ENCODE measurements at regions not wholly inside any gene's neighbourhood (a gene's known extent, or its start where the extent isn't known, plus 50 kb on each side); places are given as distances from the start of the nearest gene placed in this dataset.

DNA sequence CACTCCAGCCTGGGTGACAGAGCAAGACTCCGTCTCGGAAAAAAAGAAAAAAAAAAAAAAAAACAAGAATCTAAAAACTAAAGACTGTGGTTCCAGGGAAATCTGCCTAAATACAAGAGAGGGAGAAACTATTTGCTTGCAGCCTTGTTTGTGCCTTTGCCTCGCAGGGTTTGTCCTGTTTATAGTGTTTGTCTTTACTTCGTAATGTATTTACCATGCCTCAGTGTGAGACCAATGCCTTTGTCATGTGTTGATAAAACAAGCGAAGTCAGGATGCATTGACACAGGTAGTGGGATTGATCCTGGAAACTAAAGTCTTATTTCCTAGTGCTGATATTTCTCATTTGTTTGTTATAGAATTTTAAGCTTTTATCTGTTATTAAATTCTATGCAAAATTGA, 199.0 kb downstream of the EXOC5 start:
- CTCF ChIA-PET (ENCODE audit: low intra/inter-chr PET ratio, low total read pairs) = no interaction called here
- FAIRE-seq (no peak), DNase-seq (ENCODE audit: low spot score) (no peak), ATAC-seq (no peak)
- in situ Hi-C loops (cut with HindIII; ENCODE audit: extremely low pct_ligation_motif_present, low pct_unique_long_range_greater_than_20kb) (loop anchor here (10.0 to 25.0 kb wide), 2 partner anchors 382 to 515 kb away; no protein-coding TSS in a partner anchor), intact Hi-C loops (cut with micrococcal nuclease; ENCODE audit: unreplicated experiment) (loop anchor here (5.0 kb wide), 2 partner anchors 248 to 407 kb away; no protein-coding TSS in a partner anchor)
- Histone ChIP-seq H2AFZ (ENCODE audit: low read length) (no peak overlapping the region), H4K20me1 (ENCODE audit: insufficient read depth, low read length) (no peaks in the 10 kb centered on the region), H3K4me1 (ENCODE audit: insufficient read depth, low read length) (no peaks in the 10 kb centered on the region), H3K27ac (ENCODE audit: extremely low read length, insufficient read depth, low read length) (no peak overlapping the region), H3K36me3 (replicated peaks in 1 of 2; ENCODE audit: control insufficient read depth in 1 of 2, insufficient read depth in 2 of 2, low read length in 2 of 2) (no peaks in the 10 kb centered on the region), H3K4me2 (ENCODE audit: low read depth, low read length) (no peak overlapping the region), H3K27me3 (ENCODE audit: control insufficient read depth in 1 of 2, insufficient read depth in 2 of 2, low read length in 2 of 2) (peaks cover 0 to 10% of the 10 kb centered on the region in 2 experiments; a peak in 1 of 5 replicates), H3K9me3 (ENCODE audit: low read length) (no peaks in the 10 kb centered on the region), H3K79me2 (ENCODE audit: insufficient read depth, low read length) (no peaks in the 10 kb centered on the region), H3K9ac (ENCODE audit: insufficient read depth, low read depth, low read length) (no peak overlapping the region), H3K4me3 (replicated peaks in 1 of 3; ENCODE audit: insufficient read depth in 1 of 3, low read depth in 2 of 3, low read length in 3 of 3) (no peak overlapping the region)
- TF ChIP-seq ZNF329 (CRISPR knock-in tag; IDR thresholded peaks at IDR 0.05; ENCODE audit: low read depth) (no peak), TCF7 (IDR thresholded peaks at IDR 0.05; ENCODE audit: low read depth) (no peak), ZNF432 (CRISPR knock-in tag; IDR thresholded peaks at IDR 0.05; ENCODE audit: borderline replicate concordance) (no peak), TCF7L2 (IDR thresholded peaks at IDR 0.05; ENCODE audit: low read depth, low read length) (no peak), NAIF1 (CRISPR knock-in tag; IDR thresholded peaks at IDR 0.05; ENCODE audit: borderline replicate concordance) (no peak), POGK (CRISPR knock-in tag; conservative IDR thresholded peaks at IDR 0.05) (no peak), ZBTB42 (CRISPR knock-in tag; IDR thresholded peaks at IDR 0.05) (no peak), ZFP36L2 (CRISPR knock-in tag; IDR thresholded peaks at IDR 0.05) (no peak), SRY (CRISPR knock-in tag; IDR thresholded peaks at IDR 0.05) (no peak), ZNF747 (CRISPR knock-in tag; IDR thresholded peaks at IDR 0.05; ENCODE audit: borderline replicate concordance) (no peak)
- TF ChIP-seq, protein P1, sequence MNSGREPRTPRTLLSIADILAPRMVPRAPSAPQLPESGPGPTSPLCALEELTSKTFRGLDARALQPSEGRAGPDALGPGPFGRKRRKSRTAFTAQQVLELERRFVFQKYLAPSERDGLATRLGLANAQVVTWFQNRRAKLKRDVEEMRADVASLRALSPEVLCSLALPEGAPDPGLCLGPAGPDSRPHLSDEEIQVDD (CRISPR knock-in tag; IDR thresholded peaks at IDR 0.05; ENCODE audit: borderline replicate concordance) = no peak
- TF ChIP-seq, protein P2, sequence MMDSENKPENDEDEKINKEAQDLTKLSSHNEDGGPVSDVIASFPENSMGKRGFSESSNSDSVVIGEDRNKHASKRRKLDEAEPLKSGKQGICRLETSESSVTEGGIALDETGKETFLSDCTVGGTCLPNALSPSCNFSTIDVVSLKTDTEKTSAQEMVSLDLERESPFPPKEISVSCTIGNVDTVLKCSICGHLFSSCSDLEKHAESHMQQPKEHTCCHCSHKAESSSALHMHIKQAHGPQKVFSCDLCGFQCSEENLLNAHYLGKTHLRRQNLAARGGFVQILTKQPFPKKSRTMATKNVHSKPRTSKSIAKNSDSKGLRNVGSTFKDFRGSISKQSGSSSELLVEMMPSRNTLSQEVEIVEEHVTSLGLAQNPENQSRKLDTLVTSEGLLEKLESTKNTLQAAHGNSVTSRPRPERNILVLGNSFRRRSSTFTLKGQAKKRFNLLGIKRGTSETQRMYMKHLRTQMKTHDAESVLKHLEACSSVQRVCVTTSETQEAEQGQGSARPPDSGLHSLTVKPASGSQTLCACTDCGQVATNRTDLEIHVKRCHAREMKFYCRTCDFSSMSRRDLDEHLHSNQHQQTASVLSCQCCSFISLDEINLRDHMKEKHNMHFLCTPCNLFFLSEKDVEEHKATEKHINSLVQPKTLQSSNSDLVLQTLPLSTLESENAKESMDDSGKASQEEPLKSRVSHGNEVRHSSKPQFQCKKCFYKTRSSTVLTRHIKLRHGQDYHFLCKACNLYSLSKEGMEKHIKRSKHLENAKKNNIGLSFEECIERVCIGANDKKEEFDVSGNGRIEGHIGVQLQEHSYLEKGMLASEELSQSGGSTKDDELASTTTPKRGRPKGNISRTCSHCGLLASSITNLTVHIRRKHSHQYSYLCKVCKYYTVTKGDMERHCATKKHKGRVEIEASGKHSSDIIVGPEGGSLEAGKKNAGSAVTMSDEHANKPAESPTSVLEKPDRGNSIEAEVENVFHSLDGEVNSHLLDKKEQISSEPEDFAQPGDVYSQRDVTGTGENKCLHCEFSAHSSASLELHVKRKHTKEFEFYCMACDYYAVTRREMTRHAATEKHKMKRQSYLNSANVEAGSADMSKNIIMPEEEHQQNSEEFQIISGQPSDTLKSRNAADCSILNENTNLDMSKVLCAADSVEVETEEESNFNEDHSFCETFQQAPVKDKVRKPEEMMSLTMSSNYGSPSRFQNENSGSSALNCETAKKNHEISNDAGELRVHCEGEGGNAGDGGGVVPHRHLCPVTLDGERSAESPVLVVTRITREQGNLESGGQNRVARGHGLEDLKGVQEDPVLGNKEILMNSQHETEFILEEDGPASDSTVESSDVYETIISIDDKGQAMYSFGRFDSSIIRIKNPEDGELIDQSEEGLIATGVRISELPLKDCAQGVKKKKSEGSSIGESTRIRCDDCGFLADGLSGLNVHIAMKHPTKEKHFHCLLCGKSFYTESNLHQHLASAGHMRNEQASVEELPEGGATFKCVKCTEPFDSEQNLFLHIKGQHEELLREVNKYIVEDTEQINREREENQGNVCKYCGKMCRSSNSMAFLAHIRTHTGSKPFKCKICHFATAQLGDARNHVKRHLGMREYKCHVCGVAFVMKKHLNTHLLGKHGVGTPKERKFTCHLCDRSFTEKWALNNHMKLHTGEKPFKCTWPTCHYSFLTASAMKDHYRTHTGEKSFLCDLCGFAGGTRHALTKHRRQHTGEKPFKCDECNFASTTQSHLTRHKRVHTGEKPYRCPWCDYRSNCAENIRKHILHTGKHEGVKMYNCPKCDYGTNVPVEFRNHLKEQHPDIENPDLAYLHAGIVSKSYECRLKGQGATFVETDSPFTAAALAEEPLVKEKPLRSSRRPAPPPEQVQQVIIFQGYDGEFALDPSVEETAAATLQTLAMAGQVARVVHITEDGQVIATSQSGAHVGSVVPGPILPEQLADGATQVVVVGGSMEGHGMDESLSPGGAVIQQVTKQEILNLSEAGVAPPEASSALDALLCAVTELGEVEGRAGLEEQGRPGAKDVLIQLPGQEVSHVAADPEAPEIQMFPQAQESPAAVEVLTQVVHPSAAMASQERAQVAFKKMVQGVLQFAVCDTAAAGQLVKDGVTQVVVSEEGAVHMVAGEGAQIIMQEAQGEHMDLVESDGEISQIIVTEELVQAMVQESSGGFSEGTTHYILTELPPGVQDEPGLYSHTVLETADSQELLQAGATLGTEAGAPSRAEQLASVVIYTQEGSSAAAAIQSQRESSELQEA (CRISPR knock-in tag; IDR thresholded peaks at IDR 0.05; ENCODE audit: not compliant biosample characterization) = no peak
- BruUV-seq (replicated peaks) = no TSS peak
- 2% methylated on average over 5 of the region's 5 CpGs for WGBS (ENCODE audit: low lambda C conversion rate)
- POLR2A ChIA-PET = no interaction called here

All from HepG2 (cell line).